GM13977 (cell line): ENCODE measurements at regions not wholly inside any gene's neighbourhood (a gene's known extent, or its start where the extent isn't known, plus 50 kb on each side); places are given as distances from the start of the nearest gene placed in this dataset.

Experiments
- DNase-seq: peaks from one replicate; pipeline ENCODE4 v3.0.0; 2012; ENCODE audit warnings: low spot score
- CTCF ChIP-seq: IDR thresholded peaks from 2 replicates; pipeline ENCODE4 v1.5.1; 2012; ENCODE audit warnings: mild to moderate bottlenecking, control low read depth; ENCODE audit not compliant: insufficient read depth; ENCODE audit errors: extremely low read depth, missing control alignments
- in situ Hi-C: fragments of 300-500 bp; cut with MboI; formaldehyde crosslinking; loops from one replicate; pipeline ENCODE4 v1.12.0; 2022; ENCODE audit warnings: low sequenced_read_pairs, low pct_unique_long_range_greater_than_20kb, mixed read lengths, inconsistent platforms; ENCODE audit not compliant: unreplicated experiment

GRCh38 chr22:35138521-35138920 is 72.6 kb downstream of the ISX start:
- in situ Hi-C loops, result loop anchor here (25.0 kb wide), 2 partner anchors 1626 to 1826 kb away; no protein-coding TSS in a partner anchor
- TF ChIP-seq CTCF, result no peak
- DNase-seq, result no peak

- peak; percentile 72 for DNase-seq
- TF ChIP-seq CTCF, result peak; percentile 65
- in situ Hi-C loops, result loop anchor here (10.0 to 25.0 kb wide), 3 partner anchors 96 to 1829 kb away; no protein-coding TSS in a partner anchor
These were observed 75.2 kb downstream of the ISX start for GRCh38 chr22:35140879-35141745.

- no peak for TF ChIP-seq CTCF
- in situ Hi-C loops, result loop anchor here (10.0 to 25.0 kb wide), 3 partner anchors 104 to 1836 kb away; no protein-coding TSS in a partner anchor
- DNase-seq, result no peak
These were observed 82.4 kb downstream of the ISX start for GRCh38 chr22:35148381-35148780.

- no peak for TF ChIP-seq CTCF
- in situ Hi-C loops, result loop anchor here (10.0 to 25.0 kb wide), 3 partner anchors 104 to 1837 kb away; no protein-coding TSS in a partner anchor
These were observed 83.0 kb downstream of the ISX start for GRCh38 chr22:35148866-35149548.

GRCh38 chr22:35150183-35151107 is 84.5 kb downstream of the ISX start:
- in situ Hi-C loops, result no loop called here

More at GRCh38 chr22:35148866-35149548, 83.0 kb downstream of the ISX start:
- DNase-seq, result no peak

More at GRCh38 chr22:35150183-35151107, 84.5 kb downstream of the ISX start:
- peak; percentile 54 for DNase-seq
- peak; percentile 94 for TF ChIP-seq CTCF
